ENCODE measurements at regions not wholly inside any gene's neighbourhood (a gene's known extent, or its start where the extent isn't known, plus 50 kb on each side); places are given as distances from the start of the nearest gene placed in this dataset.

DNA sequence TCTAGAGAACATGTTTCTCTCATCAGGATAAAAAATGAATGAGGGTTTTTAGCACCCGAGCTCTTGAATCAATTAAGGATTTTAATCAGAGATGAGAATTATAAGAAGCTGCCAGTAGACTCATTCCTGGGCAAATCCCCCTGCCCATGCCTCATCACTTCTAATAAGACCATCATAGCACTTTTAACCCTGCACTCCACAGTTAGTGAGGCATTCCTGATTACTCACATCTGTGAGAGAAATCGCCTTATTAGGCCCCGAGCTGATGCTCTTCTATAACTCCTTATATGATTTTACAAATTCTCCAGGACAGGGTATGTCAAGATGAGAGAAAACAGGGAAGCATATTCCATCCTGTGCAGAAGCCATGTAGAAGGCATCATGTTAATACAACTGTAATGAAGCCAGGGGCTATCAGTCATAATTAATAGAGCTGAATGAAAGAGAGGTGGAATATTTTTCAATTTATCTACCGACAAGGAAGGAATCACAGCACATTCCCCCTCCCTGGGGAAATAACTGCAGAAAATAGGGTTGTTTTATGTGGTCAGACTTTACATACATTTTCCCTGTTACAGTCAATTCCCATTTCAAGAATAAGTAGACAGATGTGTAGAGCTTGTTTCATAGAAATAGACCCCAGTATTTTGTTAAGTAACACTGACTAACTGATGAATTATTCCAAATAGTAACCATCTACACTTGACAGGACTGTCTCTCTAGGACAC, 272.7 kb downstream of the HHIPL2 start:
- Mint-ChIP-seq H3K27me3 (ENCODE audit: low read depth) (no peaks in the 10 kb centered on the region; the same call in 1 of the 2 replicates), H3K9me3 (peaks cover 0 to 3% of the 10 kb centered on the region in 2 experiments; a peak in 1 of 5 replicates), H3K36me3 (ENCODE audit: insufficient read depth in 1 of 3, low read depth in 3 of 3) (no peaks in the 10 kb centered on the region), H3K4me3 (no peak overlapping the region), H3K27ac (no peak overlapping the region), H3K4me1 (no peaks in the 10 kb centered on the region)
- Histone ChIP-seq H4K20me1 (ENCODE audit: control insufficient read depth, insufficient read depth, insufficient read length) (no peaks in the 10 kb centered on the region), H2AFZ (ENCODE audit: low read length) (no peak overlapping the region), H4K5ac (ENCODE audit: insufficient read length, low read depth, low read length) (no peak overlapping the region), H2BK5ac (ENCODE audit: insufficient read length, low read length) (no peak overlapping the region), H3K23me2 (ENCODE audit: insufficient read length, low read depth, low read length, poor library complexity, severe bottlenecking) (no peaks in the 10 kb centered on the region), H3K56ac (ENCODE audit: insufficient read length, low read depth, low read length) (no peak overlapping the region), H2BK120ac (ENCODE audit: low read depth, low read length, poor library complexity, severe bottlenecking) (no peak overlapping the region), H3T11ph (ENCODE audit: low read length) (no peak overlapping the region), H3K79me1 (ENCODE audit: insufficient read depth, low read depth, low read length, poor library complexity, severe bottlenecking) (no peaks in the 10 kb centered on the region), H3K23ac (ENCODE audit: insufficient read length, low read depth, low read length) (no peak overlapping the region), H4K91ac (ENCODE audit: insufficient read length, low read depth, low read length) (no peak overlapping the region), H2BK15ac (ENCODE audit: low read depth, low read length) (no peak overlapping the region), H2BK12ac (ENCODE audit: insufficient read length, low read depth, low read length) (no peak overlapping the region), H2BK20ac (ENCODE audit: low read depth, low read length, poor library complexity, severe bottlenecking) (no peak overlapping the region), H3K4me2 (ENCODE audit: insufficient read depth, insufficient read length, low read length) (no peak overlapping the region), H3K79me2 (ENCODE audit: insufficient read depth, low read length) (no peaks in the 10 kb centered on the region), H2AK5ac (ENCODE audit: insufficient read length, low read length) (no peak overlapping the region), H4K8ac (replicated peaks; ENCODE audit: insufficient read length, low read depth, low read length) (no peak overlapping the region), H3K9me3 (ENCODE audit: control insufficient read depth, low read depth, low read length) (no peaks in the 10 kb centered on the region), H3K18ac (ENCODE audit: insufficient read length, low read depth, low read length) (no peak overlapping the region), H3K27me3 (ENCODE audit: insufficient read depth, low read length) (no peaks in the 10 kb centered on the region), H3K4me1 (ENCODE audit: insufficient read depth, low read length) (no peaks in the 10 kb centered on the region), H3K9ac (ENCODE audit: extremely low read depth, insufficient read length, low read length) (no peak overlapping the region), H3K14ac (ENCODE audit: insufficient read depth, low read length) (no peak overlapping the region), H3K4ac (ENCODE audit: low read depth, low read length) (no peak overlapping the region), H3K27ac (ENCODE audit: insufficient read length, low read depth, low read length) (no peak overlapping the region)
- TF ChIP-seq, protein P1, sequence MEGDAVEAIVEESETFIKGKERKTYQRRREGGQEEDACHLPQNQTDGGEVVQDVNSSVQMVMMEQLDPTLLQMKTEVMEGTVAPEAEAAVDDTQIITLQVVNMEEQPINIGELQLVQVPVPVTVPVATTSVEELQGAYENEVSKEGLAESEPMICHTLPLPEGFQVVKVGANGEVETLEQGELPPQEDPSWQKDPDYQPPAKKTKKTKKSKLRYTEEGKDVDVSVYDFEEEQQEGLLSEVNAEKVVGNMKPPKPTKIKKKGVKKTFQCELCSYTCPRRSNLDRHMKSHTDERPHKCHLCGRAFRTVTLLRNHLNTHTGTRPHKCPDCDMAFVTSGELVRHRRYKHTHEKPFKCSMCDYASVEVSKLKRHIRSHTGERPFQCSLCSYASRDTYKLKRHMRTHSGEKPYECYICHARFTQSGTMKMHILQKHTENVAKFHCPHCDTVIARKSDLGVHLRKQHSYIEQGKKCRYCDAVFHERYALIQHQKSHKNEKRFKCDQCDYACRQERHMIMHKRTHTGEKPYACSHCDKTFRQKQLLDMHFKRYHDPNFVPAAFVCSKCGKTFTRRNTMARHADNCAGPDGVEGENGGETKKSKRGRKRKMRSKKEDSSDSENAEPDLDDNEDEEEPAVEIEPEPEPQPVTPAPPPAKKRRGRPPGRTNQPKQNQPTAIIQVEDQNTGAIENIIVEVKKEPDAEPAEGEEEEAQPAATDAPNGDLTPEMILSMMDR (conservative IDR thresholded peaks at IDR 0.05) = no peak
- WGBS (ENCODE audit: extremely low coverage, insufficient read length, low lambda C conversion rate) = no CpG with 5 or more reads among the region's 4 CpGs
- no peak for DNase-seq
